Right cardiac atrium (tissue), 5 donors: ENCODE measurements at regions not wholly inside any gene's neighbourhood (a gene's known extent, or its start where the extent isn't known, plus 50 kb on each side); places are given as distances from the start of the nearest gene placed in this dataset.

Experiments used
- ATAC-seq, 2 donors: fragments of 200-7000 bp; cut with Tn5 transposase; one replicate each; pipeline versions ENCODE4 v1.8.0 to v1.9.1; 2020; ENCODE audit warnings: moderate library complexity in 2 of 2, mild to moderate bottlenecking in 1 of 2
- DNase-seq, 3 donors: peaks; one replicate each; pipeline ENCODE4 v3.0.0-alpha.2; 2020
- H3K27ac ChIP-seq: one replicate; pipeline ENCODE4 v1.5.1; 2013; ENCODE audit warnings: mild to moderate bottlenecking, low read length, control low read depth, moderate library complexity
- H3K27me3 ChIP-seq: one replicate; pipeline ENCODE4 v1.6.1; 2013; ENCODE audit not compliant: control insufficient read depth, insufficient read depth
- H3K4me1 ChIP-seq: one replicate; pipeline ENCODE4 v1.6.1; 2013; ENCODE audit warnings: low read length; ENCODE audit not compliant: control insufficient read depth, insufficient read depth
- H3K4me3 ChIP-seq: one replicate; pipeline ENCODE4 v1.5.1; 2013; ENCODE audit warnings: low read length, control low read depth
- H3K9me3 ChIP-seq: one replicate; pipeline ENCODE4 v1.6.1; 2013; ENCODE audit warnings: low read length; ENCODE audit not compliant: control insufficient read depth
- WGBS: extraction: QIAGEN DNeasy Blood & Tissue Kit; methylation state at CpG from one replicate; pipeline ENCODE4 v1.1.7; 2013; 5-methylcytosine and 5-hydroxymethylcytosine counted together
- intact Hi-C, 4 donors: fragments of 100-400 bp; cut with DNase I; formaldehyde crosslinking; loops; one replicate each; pipeline versions ENCODE4 v1.11.0 to v1.14.0; 2022 to 2023
- donor health status: healthy with polysubstance abuse.
- donor health status: DM: no; HTN: yes; CAD: no.
- donor health status: DM: no; HTN: no; CAD: no.
- donor health status: DM: no; HTN: yes; CAD: no; lungs with severe emphysema.
- donor health status: DM: yes; HTN: yes; CAD: no.

DNA sequence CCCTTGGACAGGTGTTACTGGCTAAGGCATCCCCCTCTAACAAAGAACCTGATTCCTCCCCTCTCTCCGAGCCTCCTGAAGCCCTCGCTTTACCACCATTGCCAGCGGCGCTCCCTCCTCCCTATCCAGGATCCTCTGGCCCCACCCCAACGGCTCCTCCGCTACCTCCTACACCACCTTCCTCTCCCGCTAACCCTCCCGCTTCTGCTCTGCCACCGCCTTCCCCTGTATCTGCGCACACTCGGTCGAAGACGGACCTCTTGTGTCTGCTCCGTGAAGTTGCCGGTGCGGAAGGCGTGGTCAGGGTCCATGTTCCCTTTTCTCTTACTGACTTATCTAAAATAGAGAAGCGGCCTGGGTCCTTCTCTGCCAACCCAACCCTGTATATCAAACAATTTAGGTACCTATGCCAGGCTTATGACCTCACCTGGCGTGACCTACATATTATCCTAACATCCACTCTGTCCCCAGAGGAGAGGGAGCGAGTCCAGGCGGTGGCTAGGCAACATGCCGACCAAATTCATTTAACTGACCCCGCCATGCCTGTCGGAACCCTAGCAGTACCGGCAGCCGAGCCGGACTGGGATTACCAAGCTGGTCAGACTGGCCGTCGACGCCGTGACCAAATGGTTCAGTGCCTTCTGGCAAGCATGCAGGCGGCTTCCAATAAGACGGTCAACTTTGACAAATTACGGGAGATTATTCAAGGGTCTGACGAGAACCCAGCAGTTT lies 958.9 kb downstream of the RPA4 start:
- 97% methylated on average over 35 of the region's 35 CpGs for WGBS

GRCh38 chrX:97843200-97843811 lies 959.6 kb downstream of the RPA4 start:
- Histone ChIP-seq H3K4me3 (no peak overlapping the region), H3K27ac (no peak overlapping the region), H3K27me3 (no peaks in the 10 kb centered on the region), H3K4me1 (no peaks in the 10 kb centered on the region), H3K9me3 (no peaks in the 10 kb centered on the region)
- ATAC-seq (no peak), DNase-seq (peak in 1 of 3 donors; percentile 27)
- WGBS: 95% methylated on average over 30 of the region's 30 CpGs
- intact Hi-C loops: no loop called here

More for the DNA sequence above, 958.9 kb downstream of the RPA4 start:
- ATAC-seq (no peak), DNase-seq (peak in 1 of 3 donors; percentile 28)
- H3K27me3 ChIP-seq: no peaks in the 10 kb centered on the region
- no peaks in the 10 kb centered on the region for H3K9me3 ChIP-seq
- H3K27ac ChIP-seq: no peak overlapping the region
- no peak overlapping the region for H3K4me3 ChIP-seq
- intact Hi-C loops: no loop called here
- H3K4me1 ChIP-seq: no peaks in the 10 kb centered on the region

DNA sequence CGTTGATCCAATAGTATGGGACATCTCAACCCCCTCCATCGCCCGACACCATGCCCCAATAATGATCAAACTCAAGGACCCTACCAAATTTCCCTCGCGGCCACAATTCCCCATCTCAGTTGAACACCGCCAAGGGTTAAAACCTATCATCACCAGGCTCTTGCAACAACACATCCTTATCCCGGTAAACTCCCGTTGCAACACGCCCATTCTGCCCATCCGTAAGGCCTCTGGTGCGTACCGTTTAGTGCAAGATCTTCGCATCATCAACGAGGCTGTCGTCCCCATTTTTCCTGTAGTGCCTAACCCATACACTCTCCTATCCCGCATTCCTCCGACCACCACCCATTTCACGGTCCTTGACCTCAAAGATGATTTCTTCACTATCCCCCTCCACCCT lies 960.5 kb downstream of the RPA4 start:
- ATAC-seq (no peak), DNase-seq (peak in 1 of 3 donors; percentile 19)
- Histone ChIP-seq H3K27me3 (no peaks in the 10 kb centered on the region), H3K4me1 (no peaks in the 10 kb centered on the region), H3K4me3 (no peak overlapping the region), H3K27ac (no peak overlapping the region), H3K9me3 (no peaks in the 10 kb centered on the region)
- WGBS: 95% methylated on average over 18 of the region's 18 CpGs
- intact Hi-C loops: no loop called here

DNA sequence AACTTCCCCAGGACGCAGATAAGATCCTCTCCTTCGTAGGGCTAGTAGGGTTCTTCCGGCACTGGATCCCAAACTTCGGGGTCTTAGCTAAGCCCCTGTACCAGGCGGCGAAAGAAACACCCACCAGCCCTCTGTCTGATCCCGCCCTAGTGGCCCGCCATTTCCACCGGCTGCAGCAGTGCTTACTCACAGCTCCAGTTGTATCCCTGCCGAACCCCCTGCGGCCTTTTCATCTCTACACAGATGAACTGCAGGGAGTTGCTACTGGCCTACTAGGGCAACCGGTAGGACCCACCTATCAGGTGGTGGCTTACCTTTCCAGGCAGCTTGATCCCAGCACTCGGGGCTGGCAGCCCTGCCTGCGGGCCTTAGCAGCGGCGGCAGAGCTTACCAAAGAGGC lies 961.2 kb downstream of the RPA4 start:
- intact Hi-C loops: no loop called here
- no peaks in the 10 kb centered on the region for H3K27me3 ChIP-seq
- ATAC-seq: no peak
- 95% methylated on average over 16 of the region's 16 CpGs for WGBS
- no peaks in the 10 kb centered on the region for H3K9me3 ChIP-seq
- H3K4me1 ChIP-seq: no peaks in the 10 kb centered on the region
- H3K27ac ChIP-seq: no peak overlapping the region
- no peak overlapping the region for H3K4me3 ChIP-seq
- DNase-seq: peak in 1 of 3 donors; percentile 28

GRCh38 chrX:97845451-97845850 lies 961.7 kb downstream of the RPA4 start:
- DNase-seq: peak in 1 of 3 donors; percentile 28

GRCh38 chrX:97846228-97846627 lies 962.5 kb downstream of the RPA4 start:
- 97% methylated on average over 12 of the region's 12 CpGs for WGBS
- ATAC-seq (no peak), DNase-seq (no peak)

More at GRCh38 chrX:97845451-97845850, 961.7 kb downstream of the RPA4 start:
- intact Hi-C loops: no loop called here
- Histone ChIP-seq H3K27me3 (no peaks in the 10 kb centered on the region), H3K27ac (no peak overlapping the region), H3K4me1 (no peaks in the 10 kb centered on the region), H3K4me3 (no peak overlapping the region), H3K9me3 (no peaks in the 10 kb centered on the region)
- WGBS: 96% methylated on average over 18 of the region's 18 CpGs
- ATAC-seq: no peak

GRCh38 chrX:97846718-97847237 lies 963.1 kb downstream of the RPA4 start:
- no peaks in the 10 kb centered on the region for H3K9me3 ChIP-seq
- no peak for ATAC-seq
- H3K27ac ChIP-seq: no peak overlapping the region
- no peaks in the 10 kb centered on the region for H3K4me1 ChIP-seq
- H3K4me3 ChIP-seq: no peak overlapping the region
- WGBS: 94% methylated on average over 25 of the region's 25 CpGs
- H3K27me3 ChIP-seq: no peaks in the 10 kb centered on the region
- intact Hi-C loops: no loop called here
- peak in 1 of 3 donors; percentile 46 for DNase-seq

More at GRCh38 chrX:97846228-97846627, 962.5 kb downstream of the RPA4 start:
- no peaks in the 10 kb centered on the region for H3K27me3 ChIP-seq
- no peaks in the 10 kb centered on the region for H3K9me3 ChIP-seq
- intact Hi-C loops: no loop called here
- no peaks in the 10 kb centered on the region for H3K4me1 ChIP-seq
- no peak overlapping the region for H3K27ac ChIP-seq
- no peak overlapping the region for H3K4me3 ChIP-seq

- ATAC-seq (no peak), DNase-seq (peak in 1 of 3 donors; percentile 19)
- H3K27ac ChIP-seq: no peak overlapping the region
- intact Hi-C loops: no loop called here
- no peak overlapping the region for H3K4me3 ChIP-seq
- no peaks in the 10 kb centered on the region for H3K4me1 ChIP-seq
- 90% methylated on average over 25 of the region's 25 CpGs for WGBS
- H3K9me3 ChIP-seq: no peaks in the 10 kb centered on the region
- H3K27me3 ChIP-seq: no peaks in the 10 kb centered on the region
Measured at GRCh38 chrX:97847885-97848679, 964.4 kb downstream of the RPA4 start.

- no peaks in the 10 kb centered on the region for H3K4me1 ChIP-seq
- intact Hi-C loops: no loop called here
Measured at GRCh38 chrX:97849951-97850350, 966.2 kb downstream of the RPA4 start.

GRCh38 chrX:97850911-97851310 lies 967.2 kb downstream of the RPA4 start:
- DNase-seq (no peak), ATAC-seq (no peak)
- Histone ChIP-seq H3K27me3 (no peaks in the 10 kb centered on the region), H3K9me3 (no peaks in the 10 kb centered on the region), H3K4me3 (no peak overlapping the region), H3K4me1 (no peaks in the 10 kb centered on the region), H3K27ac (no peak overlapping the region)
- 63% methylated on average over 1 of the region's 1 CpG for WGBS
- intact Hi-C loops: no loop called here

More at GRCh38 chrX:97849951-97850350, 966.2 kb downstream of the RPA4 start:
- Histone ChIP-seq H3K27ac (no peak overlapping the region), H3K4me3 (no peak overlapping the region), H3K27me3 (no peaks in the 10 kb centered on the region), H3K9me3 (no peaks in the 10 kb centered on the region)
- DNase-seq (no peak), ATAC-seq (no peak)

- no peaks in the 10 kb centered on the region for H3K4me1 ChIP-seq
- DNase-seq: no peak
- 53% methylated on average over 2 of the region's 2 CpGs for WGBS
- H3K9me3 ChIP-seq: no peaks in the 10 kb centered on the region
- H3K27me3 ChIP-seq: no peaks in the 10 kb centered on the region
- no peak overlapping the region for H3K27ac ChIP-seq
- intact Hi-C loops: no loop called here
- H3K4me3 ChIP-seq: no peak overlapping the region
- no peak for ATAC-seq
Measured at GRCh38 chrX:97854086-97854485, 970.4 kb downstream of the RPA4 start.
